ENCODE measurements at regions not wholly inside any gene's neighbourhood (a gene's known extent, or its start where the extent isn't known, plus 50 kb on each side); places are given as distances from the start of the nearest gene placed in this dataset.

DNA sequence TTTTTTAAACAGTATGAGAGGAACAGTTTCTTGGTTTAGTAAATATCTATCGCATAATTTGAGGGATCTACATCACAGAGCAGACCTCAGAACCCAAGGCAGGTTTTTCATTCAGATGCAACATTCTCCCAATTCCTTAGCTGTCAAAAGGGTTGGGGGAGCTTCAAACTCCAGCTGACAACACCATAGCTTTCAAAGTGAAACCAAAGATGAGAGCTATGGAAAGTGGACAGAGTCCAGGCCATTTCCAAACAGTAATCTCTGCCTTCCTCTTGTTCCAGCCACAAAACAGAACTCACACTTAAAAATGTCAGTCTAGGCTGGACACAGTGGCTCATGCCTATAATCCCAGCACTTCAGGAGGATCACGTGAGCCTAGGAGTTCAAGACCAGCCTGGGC is 87.8 kb downstream of the SPRING1 start:
- Histone ChIP-seq H3K9ac (ENCODE audit: low read depth, low read length) (no peak overlapping the region), H3K4me3 (ENCODE audit: low read depth, low read length) (no peak overlapping the region), H3K36me3 (ENCODE audit: control insufficient read depth, insufficient read depth, low read length) (no peaks in the 10 kb centered on the region), H3K4me1 (ENCODE audit: control insufficient read depth, insufficient read depth, low read length) (peaks cover 3% of the 10 kb centered on the region), H3K9me3 (ENCODE audit: control insufficient read depth, insufficient read depth, low read length) (no peaks in the 10 kb centered on the region), H3K27me3 (ENCODE audit: control insufficient read depth, insufficient read depth, low read length) (no peaks in the 10 kb centered on the region)

GRCh38 chr12:116647813-116648212 is 88.6 kb downstream of the MAP1LC3B2 start:
- Histone ChIP-seq H3K9ac (ENCODE audit: low read depth, low read length) (no peak overlapping the region), H3K4me1 (ENCODE audit: control insufficient read depth, insufficient read depth, low read length) (peaks cover 3% of the 10 kb centered on the region), H3K27me3 (ENCODE audit: control insufficient read depth, insufficient read depth, low read length) (no peaks in the 10 kb centered on the region), H3K36me3 (ENCODE audit: control insufficient read depth, insufficient read depth, low read length) (no peaks in the 10 kb centered on the region), H3K4me3 (ENCODE audit: low read depth, low read length) (no peak overlapping the region), H3K9me3 (ENCODE audit: control insufficient read depth, insufficient read depth, low read length) (no peaks in the 10 kb centered on the region)

- H3K27me3 ChIP-seq (ENCODE audit: control insufficient read depth, insufficient read depth, low read length): no peaks in the 10 kb centered on the region
- no peaks in the 10 kb centered on the region for H3K36me3 ChIP-seq (ENCODE audit: control insufficient read depth, insufficient read depth, low read length)
- H3K4me1 ChIP-seq (ENCODE audit: control insufficient read depth, insufficient read depth, low read length): peaks cover 3% of the 10 kb centered on the region
- no peak overlapping the region for H3K4me3 ChIP-seq (ENCODE audit: low read depth, low read length)
- no peak overlapping the region for H3K9ac ChIP-seq (ENCODE audit: low read depth, low read length)
- no peaks in the 10 kb centered on the region for H3K9me3 ChIP-seq (ENCODE audit: control insufficient read depth, insufficient read depth, low read length)
These were observed 87.7 kb downstream of the MAP1LC3B2 start for GRCh38 chr12:116646901-116647300.

DNA sequence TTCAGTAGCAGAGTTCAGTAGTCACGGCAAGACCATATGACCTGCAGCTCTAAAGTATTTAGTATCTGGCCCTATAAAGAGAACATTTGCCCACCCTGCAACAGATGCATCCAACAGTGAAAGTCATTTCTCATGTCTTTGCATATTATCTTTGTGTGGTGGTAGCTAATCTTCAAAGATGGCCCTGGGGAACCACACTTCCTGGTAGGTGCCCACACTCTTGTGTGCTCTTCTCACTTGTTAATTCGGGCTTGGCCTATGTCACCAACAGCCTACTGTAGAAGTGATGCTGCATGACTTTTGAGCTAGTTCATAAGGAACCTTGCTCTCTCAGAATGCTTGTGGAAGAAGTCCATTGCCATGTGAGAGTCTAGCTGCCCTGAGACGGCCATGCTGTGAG is 85.6 kb downstream of the MAP1LC3B2 start:
- H3K4me1 ChIP-seq (ENCODE audit: control insufficient read depth, insufficient read depth, low read length): peaks cover 3% of the 10 kb centered on the region
- no peaks in the 10 kb centered on the region for H3K9me3 ChIP-seq (ENCODE audit: control insufficient read depth, insufficient read depth, low read length)
- no peak overlapping the region for H3K4me3 ChIP-seq (ENCODE audit: low read depth, low read length)
- no peaks in the 10 kb centered on the region for H3K27me3 ChIP-seq (ENCODE audit: control insufficient read depth, insufficient read depth, low read length)
- no peak overlapping the region for H3K9ac ChIP-seq (ENCODE audit: low read depth, low read length)
- no peaks in the 10 kb centered on the region for H3K36me3 ChIP-seq (ENCODE audit: control insufficient read depth, insufficient read depth, low read length)

DNA sequence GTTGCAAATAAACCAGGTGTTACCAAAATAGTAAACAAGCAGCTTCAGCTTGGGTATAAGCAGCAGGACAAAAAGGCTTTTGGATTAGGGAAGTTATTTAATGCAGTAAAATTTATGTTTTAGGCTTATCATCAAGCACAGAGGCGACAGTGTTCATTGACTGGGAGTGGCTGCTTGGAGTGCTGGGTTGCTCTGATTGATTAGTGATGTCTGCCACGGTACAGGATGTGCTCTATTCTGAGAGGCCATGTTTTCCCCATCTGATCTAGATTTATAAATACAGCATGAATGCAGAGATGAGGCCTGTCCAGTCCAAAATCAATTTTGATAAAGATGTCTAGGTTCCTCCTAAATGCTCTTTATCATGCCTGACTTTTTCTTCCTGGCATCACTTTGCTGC is 83.5 kb downstream of the MAP1LC3B2 start:
- Histone ChIP-seq H3K9me3 (ENCODE audit: control insufficient read depth, insufficient read depth, low read length) (no peaks in the 10 kb centered on the region), H3K4me3 (ENCODE audit: low read depth, low read length) (no peak overlapping the region)

DNA sequence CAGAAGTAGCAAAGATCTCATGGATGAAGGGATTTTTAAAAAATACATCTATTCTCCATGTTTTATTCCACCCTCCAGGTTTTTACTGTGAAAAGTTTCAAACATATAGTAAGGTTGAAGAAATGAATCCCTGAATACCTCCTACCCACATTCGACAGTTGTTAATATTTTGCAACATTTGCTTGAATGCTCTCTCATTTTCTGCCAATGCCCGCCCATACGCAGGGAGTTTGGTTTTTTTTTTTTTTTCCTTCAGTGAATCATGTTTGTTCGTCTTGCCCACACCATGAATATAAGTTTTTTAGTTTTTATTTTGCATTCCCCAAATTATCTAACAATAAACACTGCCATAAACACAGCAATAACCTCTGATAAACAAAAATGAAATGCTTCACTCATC is 82.9 kb downstream of the MAP1LC3B2 start:
- H3K4me1 ChIP-seq (ENCODE audit: control insufficient read depth, insufficient read depth, low read length): peaks cover 3% of the 10 kb centered on the region
- H3K27me3 ChIP-seq (ENCODE audit: control insufficient read depth, insufficient read depth, low read length): no peaks in the 10 kb centered on the region
- H3K9me3 ChIP-seq (ENCODE audit: control insufficient read depth, insufficient read depth, low read length): no peaks in the 10 kb centered on the region
- no peak overlapping the region for H3K9ac ChIP-seq (ENCODE audit: low read depth, low read length)
- no peak overlapping the region for H3K4me3 ChIP-seq (ENCODE audit: low read depth, low read length)
- H3K36me3 ChIP-seq (ENCODE audit: control insufficient read depth, insufficient read depth, low read length): no peaks in the 10 kb centered on the region

More for the DNA sequence above, 83.5 kb downstream of the MAP1LC3B2 start:
- H3K9ac ChIP-seq (ENCODE audit: low read depth, low read length): no peak overlapping the region
- no peaks in the 10 kb centered on the region for H3K27me3 ChIP-seq (ENCODE audit: control insufficient read depth, insufficient read depth, low read length)
- peaks cover 3% of the 10 kb centered on the region for H3K4me1 ChIP-seq (ENCODE audit: control insufficient read depth, insufficient read depth, low read length)
- H3K36me3 ChIP-seq (ENCODE audit: control insufficient read depth, insufficient read depth, low read length): no peaks in the 10 kb centered on the region

DNA sequence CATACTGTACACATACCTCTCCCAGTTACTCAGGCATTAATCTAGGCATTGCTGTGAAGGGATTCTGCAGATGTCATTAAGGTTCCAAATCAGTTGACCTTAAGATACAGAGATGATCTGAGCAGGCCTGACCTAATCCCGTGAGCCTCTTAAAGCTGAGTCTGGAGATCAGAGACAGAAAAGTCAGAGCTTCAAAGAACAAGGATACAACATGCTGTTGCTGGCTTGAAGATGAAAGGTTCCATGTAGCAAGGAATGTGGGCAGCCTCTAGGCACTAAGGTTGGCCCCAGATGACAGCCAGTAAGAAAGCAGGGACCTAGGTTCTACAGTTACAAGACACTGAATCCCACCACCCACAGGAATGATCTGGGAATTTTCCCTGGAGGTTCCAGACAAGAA is 81.1 kb downstream of the MAP1LC3B2 start:
- H3K9me3 ChIP-seq (ENCODE audit: control insufficient read depth, insufficient read depth, low read length): no peaks in the 10 kb centered on the region

DNA sequence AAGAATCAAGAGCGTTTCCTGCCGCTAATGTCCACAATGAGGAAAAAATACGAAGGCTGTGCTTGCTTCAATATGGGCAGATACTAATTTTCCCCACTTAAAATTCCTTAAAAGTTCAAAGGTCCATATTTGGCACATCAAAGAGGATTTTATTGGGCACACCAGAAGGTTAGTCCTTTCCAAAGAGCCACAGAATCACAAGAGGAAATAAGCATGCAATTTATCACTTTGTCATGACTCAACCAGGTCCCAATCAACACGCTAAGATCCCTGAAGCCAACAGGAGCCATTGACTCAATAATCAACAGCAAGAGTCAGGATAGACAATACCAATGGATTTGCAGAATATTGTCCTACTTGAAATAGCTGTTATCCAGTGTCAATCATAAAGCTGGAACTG is 80.6 kb downstream of the MAP1LC3B2 start:
- H3K9ac ChIP-seq (ENCODE audit: low read depth, low read length): no peak overlapping the region
- no peaks in the 10 kb centered on the region for H3K36me3 ChIP-seq (ENCODE audit: control insufficient read depth, insufficient read depth, low read length)
- H3K4me1 ChIP-seq (ENCODE audit: control insufficient read depth, insufficient read depth, low read length): no peaks in the 10 kb centered on the region
- H3K27me3 ChIP-seq (ENCODE audit: control insufficient read depth, insufficient read depth, low read length): no peaks in the 10 kb centered on the region
- no peaks in the 10 kb centered on the region for H3K9me3 ChIP-seq (ENCODE audit: control insufficient read depth, insufficient read depth, low read length)
- H3K4me3 ChIP-seq (ENCODE audit: low read depth, low read length): no peak overlapping the region

More for the DNA sequence above, 81.1 kb downstream of the MAP1LC3B2 start:
- no peaks in the 10 kb centered on the region for H3K36me3 ChIP-seq (ENCODE audit: control insufficient read depth, insufficient read depth, low read length)
- H3K4me3 ChIP-seq (ENCODE audit: low read depth, low read length): no peak overlapping the region
- no peak overlapping the region for H3K9ac ChIP-seq (ENCODE audit: low read depth, low read length)
- H3K4me1 ChIP-seq (ENCODE audit: control insufficient read depth, insufficient read depth, low read length): no peaks in the 10 kb centered on the region
- H3K27me3 ChIP-seq (ENCODE audit: control insufficient read depth, insufficient read depth, low read length): no peaks in the 10 kb centered on the region

- no peaks in the 10 kb centered on the region for H3K27me3 ChIP-seq (ENCODE audit: control insufficient read depth, insufficient read depth, low read length)
- H3K9ac ChIP-seq (ENCODE audit: low read depth, low read length): no peak overlapping the region
- H3K4me1 ChIP-seq (ENCODE audit: control insufficient read depth, insufficient read depth, low read length): no peaks in the 10 kb centered on the region
- H3K9me3 ChIP-seq (ENCODE audit: control insufficient read depth, insufficient read depth, low read length): no peaks in the 10 kb centered on the region
- H3K4me3 ChIP-seq (ENCODE audit: low read depth, low read length): no peak overlapping the region
- H3K36me3 ChIP-seq (ENCODE audit: control insufficient read depth, insufficient read depth, low read length): no peaks in the 10 kb centered on the region
These were observed 79.2 kb downstream of the MAP1LC3B2 start for GRCh38 chr12:116638376-116638775.

DNA sequence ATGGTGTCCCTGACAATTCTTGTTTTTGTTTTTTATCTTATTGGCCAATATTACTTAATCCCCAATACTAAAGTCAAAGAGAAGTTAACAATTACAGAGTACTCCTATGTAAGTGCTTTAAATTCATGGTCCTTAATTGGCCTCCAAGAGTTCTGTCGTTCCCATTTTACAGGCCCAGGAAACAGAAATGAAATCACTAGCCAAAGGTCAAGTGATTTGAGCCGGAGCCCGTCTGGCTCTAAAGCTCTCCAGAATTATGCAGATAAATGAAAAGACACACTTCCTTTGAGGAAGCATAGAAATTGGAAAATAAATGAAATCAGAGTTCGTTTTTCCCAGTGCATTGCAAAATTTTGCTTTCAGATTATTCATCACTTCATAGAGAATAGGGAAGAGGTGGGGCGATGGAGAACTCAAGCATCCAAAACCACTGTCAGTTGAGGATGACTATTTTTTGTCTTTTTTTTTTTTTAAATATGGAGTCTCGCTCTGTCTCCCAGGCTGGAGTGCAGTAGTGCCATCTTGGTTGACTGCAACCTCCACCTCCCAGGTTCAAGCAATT is 78.5 kb downstream of the MAP1LC3B2 start:
- Histone ChIP-seq H3K9me3 (ENCODE audit: control insufficient read depth, insufficient read depth, low read length) (no peaks in the 10 kb centered on the region), H3K4me3 (ENCODE audit: low read depth, low read length) (no peak overlapping the region), H3K4me1 (ENCODE audit: control insufficient read depth, insufficient read depth, low read length) (no peaks in the 10 kb centered on the region), H3K27me3 (ENCODE audit: control insufficient read depth, insufficient read depth, low read length) (no peaks in the 10 kb centered on the region), H3K9ac (ENCODE audit: low read depth, low read length) (no peak overlapping the region), H3K36me3 (ENCODE audit: control insufficient read depth, insufficient read depth, low read length) (no peaks in the 10 kb centered on the region)

- no peak overlapping the region for H3K4me3 ChIP-seq (ENCODE audit: low read depth, low read length)
- H3K36me3 ChIP-seq (ENCODE audit: control insufficient read depth, insufficient read depth, low read length): no peaks in the 10 kb centered on the region
- no peaks in the 10 kb centered on the region for H3K27me3 ChIP-seq (ENCODE audit: control insufficient read depth, insufficient read depth, low read length)
- no peaks in the 10 kb centered on the region for H3K9me3 ChIP-seq (ENCODE audit: control insufficient read depth, insufficient read depth, low read length)
- no peak overlapping the region for H3K9ac ChIP-seq (ENCODE audit: low read depth, low read length)
- peaks cover 1% of the 10 kb centered on the region for H3K4me1 ChIP-seq (ENCODE audit: control insufficient read depth, insufficient read depth, low read length)
These were observed 77.7 kb downstream of the MAP1LC3B2 start for GRCh38 chr12:116636608-116637519.

DNA sequence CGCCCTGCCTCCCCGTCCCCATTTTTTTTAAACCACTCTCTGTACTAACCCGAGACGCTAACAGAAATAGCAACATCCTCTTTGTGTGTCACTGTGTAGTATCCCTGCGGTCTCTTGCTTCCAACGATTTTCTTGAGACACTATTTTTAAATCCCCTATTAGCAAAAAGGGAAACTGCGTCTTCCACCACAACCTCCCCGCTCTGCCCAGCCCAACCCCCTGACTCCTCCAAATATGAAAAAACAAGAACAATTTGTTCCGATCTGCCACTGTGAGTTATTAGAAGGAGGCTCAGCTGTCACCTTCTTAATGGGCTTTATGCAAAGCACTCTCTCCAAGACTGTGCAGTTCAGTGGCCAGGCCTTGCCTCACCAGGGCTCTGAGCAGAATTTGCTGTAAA is 76.3 kb downstream of the MAP1LC3B2 start:
- peaks cover 8% of the 10 kb centered on the region for H3K4me1 ChIP-seq (ENCODE audit: control insufficient read depth, insufficient read depth, low read length)

More for the DNA sequence above, 76.3 kb downstream of the MAP1LC3B2 start:
- Histone ChIP-seq H3K9ac (ENCODE audit: low read depth, low read length) (no peak overlapping the region), H3K36me3 (ENCODE audit: control insufficient read depth, insufficient read depth, low read length) (no peaks in the 10 kb centered on the region), H3K27me3 (ENCODE audit: control insufficient read depth, insufficient read depth, low read length) (no peaks in the 10 kb centered on the region), H3K9me3 (ENCODE audit: control insufficient read depth, insufficient read depth, low read length) (no peaks in the 10 kb centered on the region), H3K4me3 (ENCODE audit: low read depth, low read length) (no peak overlapping the region)

Measured in iPS-15b (cell line).